GM12875 (cell line): ENCODE measurements at regions not wholly inside any gene's neighbourhood (a gene's known extent, or its start where the extent isn't known, plus 50 kb on each side); places are given as distances from the start of the nearest gene placed in this dataset.

Experiments
- H3K4me3 ChIP-seq: one replicate; pipeline ENCODE4 v1.5.1; 2011; ENCODE audit warnings: low read depth, low read length, control low read depth
- CTCF ChIP-seq: IDR thresholded peaks from 2 replicates; pipeline ENCODE4 v1.5.1; 2011; ENCODE audit warnings: low read depth, mild to moderate bottlenecking, control low read depth, inconsistent platforms, low read length, moderate library complexity, borderline replicate concordance; ENCODE audit not compliant: insufficient read depth

- no peak for TF ChIP-seq CTCF
- no peak overlapping the region for H3K4me3 ChIP-seq
These were observed 101.4 kb upstream of the CD180 start for GRCh38 chr5:67297802-67298532.

- no peak overlapping the region for H3K4me3 ChIP-seq
- no peak for TF ChIP-seq CTCF
These were observed 100.8 kb upstream of the CD180 start for GRCh38 chr5:67297376-67297775.

- TF ChIP-seq CTCF, result no peak
- no peak overlapping the region for H3K4me3 ChIP-seq
These were observed 97.8 kb upstream of the CD180 start for GRCh38 chr5:67294266-67294938.

- H3K4me3 ChIP-seq, result no peak overlapping the region
- TF ChIP-seq CTCF, result no peak
These were observed 96.6 kb upstream of the CD180 start for GRCh38 chr5:67293226-67293625.

GRCh38 chr5:67292201-67292940 is 95.8 kb upstream of the CD180 start:
- TF ChIP-seq CTCF, result no peak
- no peak overlapping the region for H3K4me3 ChIP-seq

- no peak for TF ChIP-seq CTCF
- H3K4me3 ChIP-seq, result no peak overlapping the region
These were observed 95.1 kb upstream of the CD180 start for GRCh38 chr5:67291671-67292070.
